Upper lobe of left lung (tissue), 4 donors: ENCODE measurements at regions not wholly inside any gene's neighbourhood (a gene's known extent, or its start where the extent isn't known, plus 50 kb on each side); places are given as distances from the start of the nearest gene placed in this dataset.

ENCODE experiments used
- EP300 ChIP-seq, 4 donors: sonication (generic); formaldehyde crosslinking; IDR thresholded peaks; one replicate each; pipeline ENCODE4 v1.5.1; 2017; ENCODE audit warnings: antibody characterized with exemption in 4 of 4, control low read depth in 2 of 4
- POLR2A ChIP-seq, 4 donors: fragments of 450-650 bp; IDR thresholded peaks; one replicate each; pipeline ENCODE4 v1.5.1; 2016 to 2017; ENCODE audit warnings: antibody characterized with exemption in 4 of 4, mild to moderate bottlenecking in 2 of 4
- POLR2AphosphoS5 ChIP-seq, 2 donors: sonication (generic); formaldehyde crosslinking; IDR thresholded peaks; one replicate each; pipeline ENCODE4 v1.5.1; 2017; ENCODE audit warnings: antibody characterized with exemption in 2 of 2
- TF ChIP-seq, protein P1 (sequence below), 6 experiments: fragments of 450-650 bp in 4 of 6; fragments of 200-600 bp in 2 of 6; sonication (generic) in 2 of 6; IDR thresholded peaks; one replicate each; pipeline ENCODE4 v1.5.1; 2016 to 2019; ENCODE audit warnings: antibody characterized with exemption in 6 of 6

DNA sequence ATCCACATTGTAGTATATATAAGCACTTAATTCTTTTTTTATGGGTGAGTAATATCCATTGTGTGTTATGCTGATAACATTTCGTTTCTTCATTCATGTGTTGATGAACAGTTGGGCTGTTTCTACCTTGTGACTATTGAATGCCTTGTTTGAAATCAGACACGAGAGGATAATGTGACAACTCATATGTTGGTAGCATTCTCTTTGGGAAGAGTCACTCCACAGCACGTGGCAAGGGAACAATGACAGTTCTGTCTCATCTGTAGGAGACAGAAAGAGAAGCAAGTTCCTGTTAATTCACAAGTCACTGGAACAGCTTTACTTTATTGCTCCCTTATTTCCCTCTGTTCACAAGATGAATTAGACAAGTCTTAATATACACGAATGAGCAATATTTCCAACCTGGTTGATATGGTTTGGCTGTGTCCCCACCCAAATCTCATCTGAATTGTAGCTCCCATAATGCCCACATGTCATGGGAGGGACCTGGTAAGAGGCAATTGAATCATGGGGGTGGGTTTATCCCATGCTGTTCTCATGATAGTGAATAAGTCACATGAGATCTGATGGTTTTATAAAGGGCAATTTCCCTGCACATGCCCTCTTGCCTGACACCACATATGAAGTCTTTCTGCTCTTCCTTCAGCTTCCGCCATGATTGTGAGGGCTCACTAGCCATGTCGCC is 125.3 kb downstream of the SEC23IP start:
- TF ChIP-seq, protein P1, sequence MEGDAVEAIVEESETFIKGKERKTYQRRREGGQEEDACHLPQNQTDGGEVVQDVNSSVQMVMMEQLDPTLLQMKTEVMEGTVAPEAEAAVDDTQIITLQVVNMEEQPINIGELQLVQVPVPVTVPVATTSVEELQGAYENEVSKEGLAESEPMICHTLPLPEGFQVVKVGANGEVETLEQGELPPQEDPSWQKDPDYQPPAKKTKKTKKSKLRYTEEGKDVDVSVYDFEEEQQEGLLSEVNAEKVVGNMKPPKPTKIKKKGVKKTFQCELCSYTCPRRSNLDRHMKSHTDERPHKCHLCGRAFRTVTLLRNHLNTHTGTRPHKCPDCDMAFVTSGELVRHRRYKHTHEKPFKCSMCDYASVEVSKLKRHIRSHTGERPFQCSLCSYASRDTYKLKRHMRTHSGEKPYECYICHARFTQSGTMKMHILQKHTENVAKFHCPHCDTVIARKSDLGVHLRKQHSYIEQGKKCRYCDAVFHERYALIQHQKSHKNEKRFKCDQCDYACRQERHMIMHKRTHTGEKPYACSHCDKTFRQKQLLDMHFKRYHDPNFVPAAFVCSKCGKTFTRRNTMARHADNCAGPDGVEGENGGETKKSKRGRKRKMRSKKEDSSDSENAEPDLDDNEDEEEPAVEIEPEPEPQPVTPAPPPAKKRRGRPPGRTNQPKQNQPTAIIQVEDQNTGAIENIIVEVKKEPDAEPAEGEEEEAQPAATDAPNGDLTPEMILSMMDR (IDR thresholded peaks at IDR 0.05): no peak
- no peak for TF ChIP-seq POLR2A (IDR thresholded peaks at IDR 0.05)
- TF ChIP-seq POLR2AphosphoS5 (IDR thresholded peaks at IDR 0.05): no peak
- TF ChIP-seq EP300 (IDR thresholded peaks at IDR 0.05): no peak
